OCI-LY1 (cell line): ENCODE measurements at regions not wholly inside any gene's neighbourhood (a gene's known extent, or its start where the extent isn't known, plus 50 kb on each side); places are given as distances from the start of the nearest gene placed in this dataset.

Experiments
- H2AFZ ChIP-seq: fragments of 200-600 bp; sonication (generic), shearing (Covaris generic); 2 replicates; pipeline ENCODE4 v1.6.0; 2014; ENCODE audit warnings: antibody characterized with exemption, mild to moderate bottlenecking, low read length
- H3F3A ChIP-seq: fragments of 200-600 bp; sonication (generic), shearing (Covaris generic); 2 replicates; pipeline ENCODE4 v1.6.0; 2014; ENCODE audit warnings: mild to moderate bottlenecking, antibody characterized with exemption, low read length, moderate library complexity; ENCODE audit not compliant: insufficient read depth
- H3K27ac ChIP-seq: fragments of 200-600 bp; sonication (generic); 2 replicates; pipeline ENCODE4 v1.5.1; 2014; ENCODE audit warnings: low read length, mixed run types, mild to moderate bottlenecking, low read depth; ENCODE audit not compliant: poor library complexity, severe bottlenecking
- H3K27me3 ChIP-seq: fragments of 200-600 bp; sonication (generic); 2 replicates; pipeline ENCODE4 v1.6.0; 2014; ENCODE audit warnings: antibody characterized with exemption, mild to moderate bottlenecking, low read length, moderate library complexity; ENCODE audit not compliant: insufficient read depth
- H3K36me3 ChIP-seq: fragments of 200-600 bp; sonication (generic); 2 replicates; pipeline ENCODE4 v1.6.1; 2014; ENCODE audit warnings: mild to moderate bottlenecking, antibody characterized with exemption, low read length, moderate library complexity, mixed read lengths; ENCODE audit not compliant: insufficient read depth
- H3K4me1 ChIP-seq: fragments of 200-600 bp; sonication (generic); 2 replicates; pipeline ENCODE4 v1.5.1; 2014; ENCODE audit warnings: mild to moderate bottlenecking, low read length, moderate library complexity; ENCODE audit not compliant: insufficient read depth, severe bottlenecking
- H3K4me2 ChIP-seq: fragments of 200-600 bp; sonication (generic), shearing (Covaris generic); 2 replicates; pipeline ENCODE4 v1.6.1; 2014; ENCODE audit warnings: low read length
- H3K4me3 ChIP-seq: fragments of 200-600 bp; sonication (generic); 2 replicates; pipeline ENCODE4 v1.5.1; 2014; ENCODE audit warnings: low read length, low read depth, mild to moderate bottlenecking, mixed read lengths; ENCODE audit not compliant: poor library complexity, severe bottlenecking
- H3K79me2 ChIP-seq: fragments of 200-600 bp; shearing (Covaris generic); 2 replicates; pipeline ENCODE4 v1.6.1; 2016; ENCODE audit warnings: mixed run types, low read length, mixed read lengths; ENCODE audit not compliant: insufficient read depth
- H3K9ac ChIP-seq: fragments of 200-600 bp; sonication (generic), shearing (Covaris generic); 2 replicates; pipeline ENCODE4 v1.6.1; 2014; ENCODE audit warnings: mild to moderate bottlenecking, low read length, mixed read lengths
- H3K9me2 ChIP-seq: fragments of 200-600 bp; sonication (generic), shearing (Covaris generic); 2 replicates; pipeline ENCODE4 v1.6.1; 2014; ENCODE audit warnings: low read depth, mild to moderate bottlenecking, low read length, mixed read lengths
- H3K9me3 ChIP-seq: fragments of 200-600 bp; shearing (Covaris generic); 2 replicates; pipeline ENCODE4 v1.6.1; 2014; ENCODE audit warnings: low read length, mixed read lengths
- H4K20me1 ChIP-seq: fragments of 200-600 bp; sonication (generic), shearing (Covaris generic); 2 replicates; pipeline ENCODE4 v1.6.0; 2016; ENCODE audit warnings: mild to moderate bottlenecking, low read length; ENCODE audit not compliant: insufficient read depth
- EZH2 ChIP-seq: fragments of 200-600 bp; sonication (generic), shearing (Covaris generic); IDR thresholded peaks from 2 replicates; pipeline ENCODE4 v1.8.0; 2017; ENCODE audit warnings: borderline replicate concordance, mixed run types, mild to moderate bottlenecking, antibody characterized with exemption, low read length, moderate library complexity, mixed read lengths
- TF ChIP-seq, protein P1 (sequence below): fragments of 200-600 bp; sonication (generic), shearing (Covaris generic); IDR thresholded peaks from 2 replicates; pipeline ENCODE4 v1.5.1; 2017; ENCODE audit warnings: mild to moderate bottlenecking, antibody characterized with exemption, low read length, moderate library complexity, mixed read lengths

GRCh38 chr6:165086814-165087213 is 222.6 kb downstream of the C6orf118 start:
- H3K4me3 ChIP-seq, result no peak overlapping the region
- H3K9me3 ChIP-seq, result no peaks in the 10 kb centered on the region
- no peak overlapping the region for H2AFZ ChIP-seq
- H3K4me2 ChIP-seq, result no peak overlapping the region
- no peak for TF ChIP-seq EZH2
- TF ChIP-seq, protein P1, sequence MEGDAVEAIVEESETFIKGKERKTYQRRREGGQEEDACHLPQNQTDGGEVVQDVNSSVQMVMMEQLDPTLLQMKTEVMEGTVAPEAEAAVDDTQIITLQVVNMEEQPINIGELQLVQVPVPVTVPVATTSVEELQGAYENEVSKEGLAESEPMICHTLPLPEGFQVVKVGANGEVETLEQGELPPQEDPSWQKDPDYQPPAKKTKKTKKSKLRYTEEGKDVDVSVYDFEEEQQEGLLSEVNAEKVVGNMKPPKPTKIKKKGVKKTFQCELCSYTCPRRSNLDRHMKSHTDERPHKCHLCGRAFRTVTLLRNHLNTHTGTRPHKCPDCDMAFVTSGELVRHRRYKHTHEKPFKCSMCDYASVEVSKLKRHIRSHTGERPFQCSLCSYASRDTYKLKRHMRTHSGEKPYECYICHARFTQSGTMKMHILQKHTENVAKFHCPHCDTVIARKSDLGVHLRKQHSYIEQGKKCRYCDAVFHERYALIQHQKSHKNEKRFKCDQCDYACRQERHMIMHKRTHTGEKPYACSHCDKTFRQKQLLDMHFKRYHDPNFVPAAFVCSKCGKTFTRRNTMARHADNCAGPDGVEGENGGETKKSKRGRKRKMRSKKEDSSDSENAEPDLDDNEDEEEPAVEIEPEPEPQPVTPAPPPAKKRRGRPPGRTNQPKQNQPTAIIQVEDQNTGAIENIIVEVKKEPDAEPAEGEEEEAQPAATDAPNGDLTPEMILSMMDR, result no peak
- no peak overlapping the region for H3K9ac ChIP-seq
- H3K27me3 ChIP-seq, result no peaks in the 10 kb centered on the region
- H3K9me2 ChIP-seq, result no peaks in the 10 kb centered on the region
- H3F3A ChIP-seq, result no peaks in the 10 kb centered on the region
- H3K36me3 ChIP-seq, result no peaks in the 10 kb centered on the region
- H3K79me2 ChIP-seq, result no peaks in the 10 kb centered on the region
- H4K20me1 ChIP-seq, result no peaks in the 10 kb centered on the region
- H3K27ac ChIP-seq, result no peak overlapping the region
- H3K4me1 ChIP-seq, result no peaks in the 10 kb centered on the region

- Histone ChIP-seq H3K79me2 (no peaks in the 10 kb centered on the region), H3K9ac (no peak overlapping the region), H3K9me2 (no peaks in the 10 kb centered on the region), H3K27ac (no peak overlapping the region), H3K4me3 (no peak overlapping the region), H4K20me1 (no peaks in the 10 kb centered on the region), H3K36me3 (no peaks in the 10 kb centered on the region), H3F3A (no peaks in the 10 kb centered on the region), H2AFZ (no peak overlapping the region), H3K9me3 (no peaks in the 10 kb centered on the region), H3K4me2 (no peak overlapping the region), H3K4me1 (no peaks in the 10 kb centered on the region), H3K27me3 (no peaks in the 10 kb centered on the region)
- no peak for TF ChIP-seq EZH2
- TF ChIP-seq, protein P1, result no peak
Observed at GRCh38 chr6:165082636-165083035, 226.8 kb downstream of the C6orf118 start.

DNA sequence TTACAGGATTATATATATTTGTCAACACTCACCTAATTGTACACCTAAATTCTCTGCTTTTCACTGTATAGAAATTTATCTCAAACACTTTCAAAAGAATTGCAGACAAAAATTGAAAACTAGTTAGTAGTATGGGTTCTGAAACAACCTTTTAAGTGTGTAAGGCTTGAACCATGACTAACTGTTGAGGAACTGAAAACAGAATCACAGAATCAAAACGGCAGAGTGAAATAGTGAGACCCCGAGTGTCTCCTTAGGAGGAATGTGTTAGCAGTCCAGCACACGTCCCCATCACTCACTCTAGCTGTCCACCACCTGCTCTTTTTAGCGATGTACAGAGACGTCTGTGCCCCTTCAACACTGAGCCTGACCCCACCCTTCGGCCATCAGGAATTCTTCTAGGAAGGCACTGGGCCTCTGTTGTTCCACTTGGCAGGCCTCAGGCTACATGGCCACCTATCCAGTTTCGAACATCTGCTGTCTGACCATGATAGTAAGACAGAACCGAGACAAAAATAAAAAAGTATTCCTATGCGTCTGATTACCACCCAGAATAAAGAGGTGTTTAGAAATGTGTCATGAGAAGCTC is 227.4 kb downstream of the C6orf118 start:
- Histone ChIP-seq H3F3A (no peaks in the 10 kb centered on the region), H3K36me3 (no peaks in the 10 kb centered on the region), H3K4me2 (no peak overlapping the region), H3K79me2 (no peaks in the 10 kb centered on the region), H3K27ac (no peak overlapping the region), H3K4me3 (no peak overlapping the region), H2AFZ (no peak overlapping the region), H3K4me1 (no peaks in the 10 kb centered on the region), H3K9ac (no peak overlapping the region), H4K20me1 (no peaks in the 10 kb centered on the region), H3K9me2 (no peaks in the 10 kb centered on the region), H3K27me3 (no peaks in the 10 kb centered on the region), H3K9me3 (no peaks in the 10 kb centered on the region)
- TF ChIP-seq EZH2, result no peak
- TF ChIP-seq, protein P1, result no peak
